ENCODE measurements at regions not wholly inside any gene's neighbourhood (a gene's known extent, or its start where the extent isn't known, plus 50 kb on each side); places are given as distances from the start of the nearest gene placed in this dataset.

DNA sequence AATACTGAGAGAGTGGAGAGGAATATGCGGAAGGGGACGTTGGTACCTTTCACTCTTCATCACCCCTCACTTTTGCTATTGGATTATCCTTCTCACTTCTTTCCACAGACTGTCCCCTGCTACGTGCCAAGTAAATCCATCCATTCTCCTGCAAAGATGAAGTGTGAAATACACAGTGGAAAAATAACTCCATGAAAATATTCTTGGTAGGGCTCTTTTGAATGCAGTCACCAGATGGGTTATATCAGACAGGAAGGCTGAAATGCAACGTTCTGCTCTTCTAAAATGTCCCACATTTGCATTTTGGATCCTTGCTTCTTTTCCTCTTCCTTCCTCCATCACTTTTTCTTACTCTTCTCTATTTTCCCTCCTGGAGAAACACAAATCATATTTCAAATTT is 510.3 kb upstream of the CLINT1 start:
- DNase-seq (ENCODE audit: low read depth in 2 of 2) = no peak

DNA sequence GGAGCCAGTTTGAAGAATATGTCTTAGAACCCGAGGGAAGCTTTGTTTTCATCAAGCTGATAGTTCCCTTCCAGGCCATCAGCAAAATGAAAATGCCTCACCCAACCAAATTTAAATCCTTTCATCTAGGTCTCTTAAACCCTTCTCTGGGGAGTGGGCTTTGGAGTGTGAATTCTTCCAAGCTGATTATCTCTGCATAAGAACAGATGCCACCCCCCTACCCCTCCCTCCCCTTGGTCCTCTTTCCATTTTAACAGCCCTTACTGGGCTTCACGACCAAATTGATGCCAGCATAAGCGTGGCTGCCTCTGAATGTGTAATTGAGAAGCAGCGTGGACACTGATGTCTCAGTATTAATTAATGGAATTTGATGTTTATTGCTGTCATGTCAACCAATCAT is 509.7 kb upstream of the CLINT1 start:
- DNase-seq (ENCODE audit: low read depth in 2 of 2) = no peak

DNA sequence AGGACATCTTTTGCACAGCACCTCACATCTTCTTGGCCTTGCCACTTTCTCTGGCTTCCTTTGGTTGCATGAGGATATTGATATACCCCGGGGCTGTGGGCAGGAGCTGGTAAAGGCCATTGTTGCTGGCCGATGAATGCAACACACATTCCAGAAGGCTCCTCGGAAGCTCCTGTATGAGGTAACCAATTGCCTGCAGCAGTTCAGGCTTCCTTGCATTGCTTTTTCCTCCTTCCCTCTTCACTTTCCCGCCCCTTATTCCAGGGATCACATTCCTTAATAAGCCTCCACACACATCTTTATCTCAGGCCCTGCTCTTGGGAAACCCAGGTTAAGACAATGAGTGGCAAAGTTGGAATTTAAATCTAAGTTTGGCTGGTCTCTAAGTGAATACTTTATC is 505.4 kb upstream of the CLINT1 start:
- no peak for DNase-seq (ENCODE audit: low read depth in 2 of 2)

DNA sequence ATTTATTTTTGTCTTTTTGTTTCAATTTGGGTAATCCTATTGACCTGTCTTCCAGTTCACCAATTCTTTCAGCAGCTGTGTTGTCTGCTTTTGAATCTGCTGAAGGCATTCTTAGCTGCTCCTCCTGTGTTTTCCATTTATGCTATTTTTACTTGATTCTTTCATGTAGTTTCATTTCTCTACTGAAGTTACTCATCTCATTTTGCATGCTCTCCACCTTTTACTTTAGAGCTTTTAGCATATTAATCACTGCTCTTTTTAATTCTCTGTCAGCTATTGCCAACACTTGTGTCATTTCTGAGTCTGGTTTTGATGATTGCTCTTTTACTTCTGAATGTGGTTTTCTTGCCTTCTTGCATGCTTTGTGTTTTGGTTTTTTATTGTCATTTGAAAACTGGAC is 496.0 kb upstream of the CLINT1 start:
- no peak for DNase-seq (ENCODE audit: low read depth in 2 of 2)

DNA sequence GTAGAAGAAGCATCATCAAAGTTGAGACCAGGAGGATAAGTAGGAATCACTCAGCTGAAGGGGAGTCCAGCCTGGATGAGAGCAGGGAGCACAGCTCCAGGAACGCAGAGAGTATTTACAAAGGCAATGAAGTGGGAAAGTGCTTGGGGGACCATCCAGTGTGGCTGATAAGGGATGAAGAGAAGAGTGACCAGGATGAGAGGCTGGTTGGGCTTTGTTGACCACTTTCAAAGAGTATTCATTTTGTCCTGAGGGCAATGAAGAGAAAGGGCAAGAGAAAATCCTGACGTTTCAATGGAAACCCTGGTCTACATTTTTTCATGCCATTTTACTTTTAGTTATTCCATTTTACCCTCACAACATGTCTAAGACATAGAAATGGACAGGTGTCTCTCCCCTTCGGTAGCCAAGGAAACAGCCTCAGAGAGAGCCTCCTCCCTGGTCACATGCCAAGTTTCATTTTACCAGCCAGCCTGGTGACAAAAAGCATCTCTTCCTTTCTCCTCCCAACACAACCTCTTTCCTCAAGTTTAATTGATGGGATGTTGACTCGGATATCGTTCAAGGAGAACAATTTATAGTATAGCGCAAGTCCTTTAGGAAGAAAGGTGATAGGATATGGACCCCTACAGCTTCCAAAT is 492.7 kb upstream of the CLINT1 start:
- DNase-seq (ENCODE audit: low read depth in 2 of 2) = no peak

DNA sequence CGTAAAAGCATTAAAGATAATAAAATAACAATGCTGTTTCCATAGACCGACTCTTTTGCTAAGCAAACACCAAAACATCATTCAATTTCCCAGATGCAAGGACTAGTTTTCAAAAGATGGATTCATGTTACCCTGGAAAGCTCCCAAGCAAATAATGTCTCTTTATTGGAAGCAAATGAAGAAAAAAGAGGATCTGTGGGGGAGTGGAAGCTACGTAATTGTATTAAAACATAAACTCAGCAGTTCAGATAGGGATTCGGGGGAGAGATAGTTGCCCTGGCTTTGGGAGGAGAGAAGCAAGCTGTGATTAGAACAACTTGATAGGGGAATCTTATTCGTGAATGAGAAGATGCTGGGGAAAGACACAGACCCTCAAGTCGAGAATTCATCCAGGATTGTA is 491.0 kb upstream of the CLINT1 start:
- no peak for DNase-seq (ENCODE audit: low read depth in 2 of 2)

DNA sequence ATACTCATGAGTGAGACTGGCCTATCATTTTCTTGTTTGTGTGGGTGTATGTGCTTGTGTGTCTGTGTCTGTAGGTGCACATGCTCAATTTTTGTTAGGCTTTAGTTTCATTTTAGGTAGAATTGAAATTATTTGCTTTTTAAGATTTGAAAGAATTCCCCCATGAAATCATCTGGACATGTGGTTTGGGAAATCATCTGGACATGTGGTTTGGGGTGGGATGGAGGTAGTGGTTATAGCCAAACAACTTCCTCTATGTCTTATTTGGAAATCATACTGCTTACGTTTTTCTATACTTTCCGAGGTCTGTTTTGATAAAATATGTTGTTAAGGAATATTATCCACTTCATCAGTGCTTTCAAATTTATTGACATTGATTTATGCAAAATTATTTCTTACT is 485.4 kb upstream of the CLINT1 start:
- no peak for DNase-seq (ENCODE audit: low read depth in 2 of 2)

DNA sequence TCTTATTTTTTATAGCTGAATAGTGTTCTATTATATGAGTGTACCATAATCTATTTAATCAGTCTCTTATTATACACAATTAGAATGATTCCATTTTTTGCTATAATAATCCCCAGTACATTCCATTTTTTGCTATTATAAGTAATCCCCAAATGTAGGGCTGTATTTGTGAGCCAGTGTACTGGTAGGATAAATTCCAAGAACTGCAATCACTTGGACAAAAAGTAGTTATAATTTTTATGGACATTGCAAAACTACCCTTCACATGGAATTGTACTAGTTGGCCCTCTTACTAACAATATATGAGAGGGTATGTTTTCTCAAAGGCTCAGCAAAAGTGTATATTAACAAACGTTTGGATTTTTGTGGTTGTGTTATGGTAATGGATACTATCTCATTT is 481.7 kb upstream of the CLINT1 start:
- no peak for DNase-seq (ENCODE audit: low read depth in 2 of 2)

DNA sequence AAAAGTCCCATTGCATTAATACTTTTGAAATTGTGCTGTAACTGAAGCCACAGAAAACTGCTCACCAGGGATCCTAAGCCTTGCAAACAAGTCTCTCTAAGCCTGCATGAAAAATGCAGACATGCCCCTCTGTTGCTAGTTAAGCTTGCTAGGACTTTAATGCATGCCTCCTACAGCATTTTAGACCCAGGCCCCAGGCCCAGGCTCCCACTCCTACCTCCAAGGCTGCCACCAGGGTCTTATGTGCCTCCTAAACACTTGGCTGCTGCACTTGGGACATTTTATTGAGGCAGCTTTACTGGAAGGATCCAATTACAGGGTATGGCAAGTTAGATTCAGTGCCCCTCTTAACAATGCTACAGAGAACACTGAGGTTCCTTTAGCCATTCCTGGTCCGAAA is 467.3 kb upstream of the CLINT1 start:
- DNase-seq (ENCODE audit: low read depth in 2 of 2) = no peak

DNA sequence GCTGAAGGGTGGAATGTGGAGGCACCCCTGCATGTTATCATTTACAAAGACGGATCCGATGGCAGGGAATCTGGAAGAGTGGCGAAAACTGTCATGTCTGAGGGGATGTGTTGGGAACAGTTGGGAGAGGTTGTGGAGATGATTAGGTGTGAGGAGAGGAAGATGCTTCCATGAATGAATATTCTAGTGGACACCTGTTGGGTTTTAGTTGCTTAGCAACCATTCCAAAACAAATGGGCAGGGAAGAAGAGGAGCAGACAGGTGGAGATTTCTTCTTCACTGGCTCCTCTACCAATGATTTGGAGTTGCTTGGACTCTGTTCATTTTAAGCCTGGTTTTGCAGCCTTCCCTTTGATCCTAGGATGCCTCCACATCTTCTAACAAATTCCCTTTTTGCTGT is 465.3 kb upstream of the CLINT1 start:
- DNase-seq (ENCODE audit: low read depth in 2 of 2) = no peak

DNA sequence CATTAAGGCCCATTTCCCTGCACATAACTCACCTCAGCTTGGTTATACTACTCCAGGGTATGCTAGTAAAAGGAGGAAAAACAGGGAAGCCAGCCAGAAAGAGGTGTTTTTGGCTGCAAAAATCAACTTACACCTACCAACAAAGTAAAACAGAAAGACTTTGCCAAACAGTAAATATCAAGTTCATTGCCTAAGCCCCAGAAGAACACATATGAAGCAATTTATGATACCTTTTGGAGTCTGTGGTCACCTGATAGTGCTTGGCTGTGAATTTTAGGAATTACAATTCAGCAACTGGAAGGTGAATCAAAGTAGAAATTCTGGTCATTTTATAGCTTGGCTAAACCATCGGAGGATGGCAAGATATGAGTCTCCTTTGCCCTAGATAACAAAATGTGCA is 463.7 kb upstream of the CLINT1 start:
- DNase-seq (ENCODE audit: low read depth in 2 of 2) = no peak

DNA sequence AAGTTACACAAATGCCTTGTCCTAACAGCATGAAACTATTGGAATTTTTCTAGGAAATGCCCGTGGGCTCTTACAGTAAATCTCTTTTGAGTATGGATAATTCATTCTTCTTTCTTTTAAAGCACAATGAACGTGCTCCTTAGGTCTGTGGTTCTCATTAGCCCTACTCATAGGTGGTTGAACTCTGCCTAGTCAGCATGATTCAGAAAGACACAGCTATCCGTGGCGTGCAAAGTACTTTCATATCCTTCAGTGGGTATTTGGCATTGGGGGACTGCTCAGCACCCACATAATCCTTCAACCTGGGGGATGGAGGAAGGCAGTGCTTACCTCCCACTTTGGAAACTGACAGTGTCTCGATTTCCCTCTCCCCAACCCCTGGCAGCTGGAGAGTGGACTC is 462.0 kb upstream of the CLINT1 start:
- no peak for DNase-seq (ENCODE audit: low read depth in 2 of 2)

DNA sequence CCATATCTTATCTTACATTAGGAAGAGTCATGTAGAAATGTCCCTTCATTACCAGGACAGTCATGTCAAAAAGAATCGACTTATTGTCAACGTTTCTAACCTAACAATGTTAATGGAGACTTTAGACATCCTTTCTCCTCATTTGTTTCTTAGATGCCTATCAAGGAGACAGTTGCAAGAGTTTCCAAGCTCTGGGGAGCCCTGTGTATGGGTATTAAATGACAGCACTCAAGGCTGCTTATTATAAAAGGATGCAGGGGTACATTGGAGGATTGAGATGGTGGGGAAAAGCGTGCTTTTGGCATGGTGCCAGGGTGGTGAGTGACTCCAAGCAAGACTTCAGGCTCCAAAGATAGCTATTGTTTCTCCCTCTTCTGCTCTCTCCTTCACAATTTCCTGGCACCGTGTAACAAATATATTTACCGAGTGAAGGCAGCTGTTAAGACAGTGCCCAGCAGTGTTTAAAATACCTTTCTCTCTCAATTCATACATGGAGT is 461.3 kb upstream of the CLINT1 start:
- DNase-seq (ENCODE audit: low read depth in 2 of 2) = no peak

DNA sequence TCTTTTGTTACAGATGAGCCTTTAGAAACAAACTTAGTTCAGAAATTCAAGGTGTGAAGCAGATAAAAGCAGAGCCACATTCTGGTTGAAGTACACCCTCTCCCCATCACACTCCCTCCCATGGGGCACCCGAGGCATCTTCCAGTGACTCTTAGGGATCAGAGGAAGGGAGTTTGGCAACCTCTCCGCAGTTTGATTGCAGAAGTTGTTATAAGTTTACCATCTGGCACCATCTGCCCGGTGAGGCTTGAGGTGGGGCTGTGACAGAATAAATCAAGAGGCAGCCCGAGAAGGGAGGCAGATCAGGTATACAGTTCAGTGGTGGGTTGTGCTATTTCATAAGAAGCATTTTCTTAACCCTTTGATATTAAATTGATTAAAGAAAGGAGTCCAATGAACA is 458.6 kb upstream of the CLINT1 start:
- DNase-seq (ENCODE audit: low read depth in 2 of 2) = no peak

DNA sequence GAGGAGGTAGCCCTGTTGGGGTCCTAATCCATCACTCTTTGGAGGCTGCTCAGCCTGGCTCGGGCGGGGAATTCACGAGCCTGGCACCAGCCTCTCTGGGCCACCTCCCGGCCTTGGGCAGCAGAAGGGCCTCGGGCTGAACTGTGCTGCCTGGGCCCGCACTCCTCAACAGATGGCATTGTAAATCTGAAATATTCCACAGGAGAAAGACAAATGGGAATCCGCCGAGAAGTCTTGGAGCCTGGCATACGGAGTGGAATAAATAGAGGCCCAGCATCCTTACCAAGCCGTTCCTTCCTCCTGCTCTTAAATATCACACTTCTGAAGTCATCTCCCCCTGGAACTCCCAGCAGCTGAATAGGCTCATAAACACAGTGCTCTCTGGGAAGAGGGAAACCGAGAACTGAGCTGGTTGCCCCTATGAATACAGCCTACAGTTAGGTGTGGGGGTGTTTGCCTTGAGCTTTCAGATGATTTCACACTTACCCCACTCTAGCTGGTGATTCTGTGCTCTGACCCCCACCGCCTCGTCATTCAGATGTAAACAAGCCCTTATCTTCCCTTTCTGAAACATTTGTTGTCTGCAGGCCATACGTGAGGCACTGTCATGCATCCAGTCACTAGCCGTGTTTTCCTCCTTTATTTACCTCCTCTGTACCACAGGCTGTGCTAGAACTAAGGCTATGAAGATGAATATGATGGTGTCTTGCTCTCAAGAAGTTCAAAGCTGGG is 455.0 kb upstream of the CLINT1 start:
- no peak for DNase-seq (ENCODE audit: low read depth in 2 of 2)

DNA sequence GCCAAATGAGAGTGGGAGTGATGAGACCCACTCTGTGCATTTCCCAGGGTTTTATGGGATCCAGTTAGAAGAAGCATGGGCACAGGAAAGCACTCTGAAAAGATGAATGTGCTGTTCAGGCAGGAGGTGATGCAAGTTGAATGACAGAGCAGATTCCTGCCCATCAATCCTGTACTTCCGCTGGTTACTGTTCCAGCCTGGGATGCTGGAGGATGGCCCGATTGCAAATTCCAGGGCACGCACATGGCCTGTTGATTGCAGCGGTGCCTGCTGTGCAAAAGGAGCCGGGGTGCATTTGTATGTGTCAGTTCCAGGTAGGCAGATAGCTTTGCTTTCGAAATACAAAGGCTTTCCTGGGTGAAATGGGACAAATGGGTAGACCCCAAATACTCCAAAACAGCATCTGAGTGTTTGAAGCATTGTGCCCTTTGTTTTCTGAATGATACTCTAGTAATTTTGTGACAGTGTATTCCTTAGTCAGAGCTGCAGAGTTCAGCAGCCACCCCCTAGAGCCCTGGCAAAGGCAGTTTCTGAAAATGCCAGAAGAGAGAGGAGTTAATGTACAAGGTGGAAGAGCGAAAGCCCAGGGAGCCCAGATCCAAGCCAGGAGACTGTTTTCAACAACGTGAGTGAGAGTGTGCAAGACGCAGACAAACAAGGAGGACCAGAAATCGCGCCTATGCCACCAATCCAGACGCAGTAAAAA is 454.2 kb upstream of the CLINT1 start:
- no peak for DNase-seq (ENCODE audit: low read depth in 2 of 2)

DNA sequence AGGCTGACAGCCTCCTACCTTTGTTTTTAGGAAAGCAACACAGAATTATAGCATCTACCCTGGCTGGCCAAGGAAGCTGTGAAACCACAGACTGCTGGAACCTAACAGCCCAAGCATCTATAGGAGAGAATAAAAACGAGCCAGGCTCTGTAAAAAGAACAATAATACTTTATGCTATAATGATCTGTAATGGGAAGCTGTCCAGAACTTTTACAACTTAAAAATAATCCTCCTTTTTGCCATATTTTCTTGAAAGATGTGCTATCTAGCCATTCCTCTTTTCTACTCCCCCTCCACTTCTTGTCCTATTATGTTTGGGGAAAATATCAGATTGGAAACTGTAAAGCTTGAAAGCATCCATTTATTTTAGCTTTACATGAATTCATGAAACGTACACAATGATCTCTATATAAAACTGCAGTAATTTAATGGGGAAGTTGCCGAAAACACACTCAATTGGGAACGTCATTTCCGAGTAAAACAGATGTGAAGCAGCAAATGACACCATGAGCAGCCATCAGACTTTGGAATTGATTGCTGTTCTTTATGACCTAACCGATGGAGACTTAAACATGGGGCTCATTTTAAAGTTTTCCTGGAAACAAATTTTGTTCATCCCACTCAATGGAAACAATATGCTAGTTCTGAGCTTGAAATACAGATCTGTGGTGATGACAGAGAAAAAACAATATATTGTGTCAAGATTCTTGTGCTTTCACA is 450.3 kb upstream of the CLINT1 start:
- no peak for DNase-seq (ENCODE audit: low read depth in 2 of 2)

DNA sequence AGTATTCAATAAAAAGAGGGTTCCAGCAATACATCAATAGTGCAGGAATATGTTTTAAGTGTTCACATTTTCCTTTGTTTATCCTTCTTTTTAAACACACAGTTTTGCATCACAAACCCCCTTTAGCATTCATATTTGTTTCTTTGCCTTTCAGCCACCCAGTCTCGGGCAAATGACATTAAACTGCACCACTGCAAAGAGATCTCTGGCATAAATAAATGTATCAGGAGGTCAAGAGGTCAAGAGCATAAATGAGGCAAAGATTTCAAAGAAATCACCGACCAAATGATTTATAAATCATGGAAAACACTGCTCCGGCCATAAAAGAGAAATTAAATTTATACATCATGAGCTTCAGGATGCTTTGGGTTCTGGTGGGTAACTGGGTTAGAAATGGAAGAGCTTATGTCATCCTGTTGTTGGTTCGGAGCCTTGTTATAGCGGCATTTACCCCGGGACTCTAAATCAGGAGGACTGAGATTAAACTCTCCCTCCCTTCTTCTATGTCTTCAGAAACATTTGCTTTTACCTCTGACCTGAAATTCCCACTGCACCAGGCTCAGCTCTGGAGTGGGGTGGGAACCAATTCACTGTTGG is 449.6 kb upstream of the CLINT1 start:
- DNase-seq (ENCODE audit: low read depth in 2 of 2) = no peak

DNA sequence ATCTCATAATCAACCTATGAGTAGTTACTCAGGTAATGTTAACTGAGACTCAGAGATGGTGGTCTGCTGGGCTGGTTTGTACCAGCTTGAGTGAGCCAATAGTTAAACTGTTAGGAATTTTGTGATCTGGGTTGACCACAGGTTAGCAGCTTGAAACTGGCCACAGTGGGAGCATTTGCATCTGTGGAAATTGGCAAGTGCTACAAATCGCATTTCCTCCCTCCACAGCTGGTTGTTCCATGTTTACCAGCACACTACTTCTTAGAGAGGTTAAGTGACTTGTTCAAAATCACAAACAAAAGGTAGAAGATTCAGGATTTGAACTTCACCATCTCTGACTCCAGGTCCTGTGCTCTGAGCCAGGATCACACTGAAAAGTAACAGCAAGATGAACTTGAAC is 446.9 kb upstream of the CLINT1 start:
- no peak for DNase-seq (ENCODE audit: low read depth in 2 of 2)

DNA sequence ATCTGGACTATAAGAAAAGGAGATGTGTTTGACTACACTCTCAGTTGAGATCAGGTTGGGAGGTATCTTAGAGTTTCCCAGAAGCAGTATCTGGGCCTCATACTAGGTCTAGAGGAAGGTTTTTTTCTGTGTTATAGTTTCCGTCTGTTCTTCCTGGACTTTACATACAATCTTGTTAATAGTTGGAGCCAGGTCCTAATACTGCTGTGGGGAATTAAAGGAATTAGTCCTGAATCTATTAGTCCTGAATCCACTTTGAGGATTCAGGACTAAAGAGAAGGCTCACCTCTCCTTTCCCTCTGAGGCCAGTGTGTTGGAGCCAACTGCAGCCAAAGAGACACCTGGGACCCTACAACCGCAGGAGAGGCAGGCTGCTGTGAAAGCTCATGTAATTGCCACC is 445.7 kb upstream of the CLINT1 start:
- no peak for DNase-seq (ENCODE audit: low read depth in 2 of 2)

DNA sequence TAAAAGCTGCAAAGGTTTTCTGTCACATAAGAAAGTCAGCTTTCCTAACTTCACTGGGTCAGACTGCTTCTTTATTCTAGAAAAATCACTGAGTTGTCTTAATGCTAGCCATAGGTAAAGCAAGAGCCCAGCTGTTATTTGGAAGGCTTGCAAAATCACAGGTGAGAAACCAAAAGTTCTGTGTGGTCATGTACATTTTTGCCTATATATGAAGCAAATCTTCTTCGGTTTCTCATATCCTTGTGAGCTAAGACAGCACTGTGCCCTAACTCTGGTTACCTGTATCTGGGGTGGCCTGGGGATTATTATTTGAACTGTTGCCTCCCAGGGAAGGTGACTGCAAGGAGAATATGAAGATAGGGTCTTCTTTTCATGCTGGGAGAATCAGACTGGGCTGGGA is 444.9 kb upstream of the CLINT1 start:
- no peak for DNase-seq (ENCODE audit: low read depth in 2 of 2)

DNA sequence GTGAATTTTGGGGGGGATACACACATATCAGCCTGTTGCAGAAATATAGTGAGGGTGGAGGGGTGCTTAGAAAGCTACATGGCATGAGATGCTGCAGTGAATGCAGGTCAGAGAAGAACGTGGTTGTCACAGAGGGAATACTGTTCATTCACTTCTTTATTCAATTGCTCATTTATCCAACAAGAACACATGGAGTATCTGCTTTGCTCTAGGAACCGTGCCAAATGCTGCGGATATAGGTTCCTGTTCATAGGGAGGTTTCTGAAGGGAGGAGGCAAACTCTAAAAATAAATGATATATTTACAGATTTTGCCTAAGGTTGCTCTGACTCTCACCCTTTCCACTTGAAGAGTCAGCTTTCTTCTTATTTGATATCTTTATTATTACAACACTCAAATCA is 444.3 kb upstream of the CLINT1 start:
- no peak for DNase-seq (ENCODE audit: low read depth in 2 of 2)

Measured in stimulated activated CD8-positive, alpha-beta memory T cell treated with anti-CD3 and anti-CD28 coated beads, Interleukin-7, amount 100 ng/mL, for 4 hours (primary cell).